Activated T-cell treated with anti-CD3 and anti-CD28 coated beads, Interleukin-2, amount 50 U/mL, for 1 hour (primary cell): ENCODE measurements at regions not wholly inside any gene's neighbourhood (a gene's known extent, or its start where the extent isn't known, plus 50 kb on each side); places are given as distances from the start of the nearest gene placed in this dataset.
"Not testable (repeated sequence)": the region's sequence is repeated elsewhere in the genome, so short reads cannot be mapped to it uniquely, and the experiment has no call there.

Source experiments
- DNase-seq: peaks from one replicate; pipeline ENCODE4 v3.0.0-alpha.2; 2020

DNA sequence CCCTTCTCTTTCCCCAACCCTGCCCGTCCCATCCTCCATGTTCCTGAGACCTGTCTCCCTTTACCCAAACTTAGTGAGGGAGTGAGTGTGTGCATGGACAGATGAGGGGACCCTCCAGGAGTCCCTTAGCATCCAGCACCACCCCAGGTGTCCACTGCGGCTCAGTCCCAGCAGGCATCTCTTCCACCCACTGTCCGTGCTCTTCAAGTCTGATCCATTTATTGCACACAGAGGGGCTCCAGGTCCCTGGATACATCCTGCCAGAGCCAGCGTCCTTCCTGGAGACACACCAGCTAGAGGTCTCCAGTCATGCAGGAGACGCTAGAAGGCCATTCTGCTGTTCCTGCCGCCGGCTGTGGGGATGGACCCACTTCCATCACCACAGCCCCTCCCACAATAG lies 239.2 kb downstream of the ADGRD1 start:
- DNase-seq: no peak

DNA sequence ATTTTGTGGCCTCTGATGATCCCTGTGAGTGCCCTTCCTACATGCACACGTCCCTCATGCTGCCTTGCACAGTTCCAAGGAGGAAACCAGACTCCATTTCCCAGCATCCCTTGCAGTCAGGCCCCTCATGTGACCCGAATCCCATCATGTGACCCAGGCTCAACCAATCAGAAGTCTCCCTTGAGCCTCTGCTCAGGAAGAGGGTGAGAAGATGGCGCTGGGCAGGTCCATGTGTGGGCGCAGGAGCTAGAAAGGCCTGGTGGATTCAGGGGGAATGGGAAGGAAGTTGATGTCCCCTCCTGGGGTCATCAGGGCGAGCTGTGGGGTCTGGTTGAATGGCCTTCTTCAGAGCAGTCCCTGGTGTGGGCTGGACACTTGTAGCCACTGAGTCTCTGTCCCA lies 240.5 kb downstream of the ADGRD1 start:
- no peak for DNase-seq

DNA sequence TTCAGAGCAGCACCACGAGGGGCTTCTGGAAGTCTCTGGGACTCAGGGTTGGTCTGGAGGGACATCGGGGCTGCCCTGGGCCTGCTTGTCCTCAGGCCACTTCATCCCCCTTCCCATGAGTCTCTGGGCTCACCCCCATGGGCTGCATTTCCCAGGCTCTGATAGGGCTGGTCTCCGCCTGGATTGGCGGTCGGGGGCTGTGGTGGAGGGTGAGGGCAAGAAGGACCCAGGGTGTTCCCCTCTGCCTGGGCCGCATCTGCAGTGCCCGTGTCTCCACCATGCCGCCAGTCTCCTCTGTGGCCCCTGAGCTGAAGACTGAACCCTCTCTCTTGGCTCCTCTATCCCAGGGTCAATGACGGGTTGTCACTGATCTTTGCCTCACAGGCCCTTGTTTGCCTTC lies 242.1 kb downstream of the ADGRD1 start:
- no peak for DNase-seq

DNA sequence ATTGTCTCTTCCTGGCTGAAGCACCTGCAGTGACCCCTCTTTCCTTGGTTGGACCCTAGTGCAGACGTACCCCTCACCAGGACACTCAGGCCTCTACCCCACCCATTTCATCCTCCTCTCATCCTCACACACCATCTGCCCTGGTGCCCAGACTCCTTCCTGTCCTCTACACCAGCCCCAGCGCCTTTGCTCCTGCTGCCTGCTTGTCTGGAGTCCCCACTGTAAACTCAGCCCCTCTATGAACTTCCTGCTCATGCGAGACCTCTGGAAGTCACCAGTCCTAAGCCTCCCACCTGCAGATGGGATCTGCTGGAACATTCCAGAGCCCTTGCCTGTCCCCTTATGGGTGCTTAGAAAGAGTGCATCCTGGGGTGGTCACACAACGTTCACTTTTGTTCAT lies 242.5 kb downstream of the ADGRD1 start:
- no peak for DNase-seq

DNA sequence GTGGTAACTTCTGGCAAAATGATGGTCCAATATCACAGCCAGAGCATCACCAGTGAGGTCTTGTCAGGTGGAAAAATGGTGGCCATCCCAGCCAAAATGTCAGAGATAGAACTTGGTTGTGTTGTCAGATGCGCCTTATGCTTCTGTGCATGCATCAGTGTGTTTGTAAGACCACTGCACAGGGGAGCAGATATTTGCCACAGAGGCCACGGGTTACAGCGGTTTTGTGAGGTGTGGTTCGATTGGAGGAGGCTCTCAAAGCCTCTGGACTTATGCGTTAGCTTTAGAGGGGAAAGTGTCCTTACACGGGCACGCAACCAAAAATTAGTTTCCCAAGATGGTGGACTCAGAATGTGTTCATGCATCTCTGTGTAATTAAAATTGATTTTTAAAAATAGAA lies 243.8 kb downstream of the ADGRD1 start:
- DNase-seq: no peak

DNA sequence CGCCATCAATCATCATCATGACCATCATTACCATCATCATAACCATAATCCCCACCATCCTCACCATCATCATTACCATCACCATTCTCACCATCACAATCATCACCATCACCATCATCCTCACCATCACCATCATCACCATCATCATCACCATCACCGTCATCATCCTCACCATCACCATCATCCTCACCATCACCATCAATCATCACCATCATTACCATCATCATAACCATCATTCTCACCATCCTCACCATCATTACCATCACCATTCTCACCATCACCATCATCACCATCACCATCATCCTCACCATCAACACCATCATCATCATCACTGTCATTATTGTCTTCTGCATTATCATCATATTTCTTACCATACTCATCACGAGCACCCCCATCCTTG lies 245.5 kb downstream of the ADGRD1 start:
- no peak for DNase-seq

DNA sequence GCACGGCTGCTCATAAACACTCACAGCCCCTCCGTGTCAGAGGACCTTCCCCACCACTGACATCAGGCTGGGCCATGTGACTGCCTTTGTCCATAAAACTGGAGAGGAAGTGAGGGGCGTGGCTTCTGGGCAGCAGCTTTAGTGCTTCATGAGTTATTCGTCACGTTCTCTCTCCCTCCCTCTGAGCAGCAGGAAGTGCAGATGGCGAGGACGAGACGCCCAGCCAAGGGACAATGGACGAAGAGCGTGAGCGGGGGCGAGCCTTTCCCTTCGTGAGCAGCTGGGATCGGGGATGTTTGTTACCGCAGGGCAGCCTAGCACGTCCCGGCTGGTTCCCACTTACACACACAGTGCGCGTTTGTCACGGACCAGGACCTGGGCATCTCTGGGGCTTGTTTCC lies 248.2 kb downstream of the ADGRD1 start:
- not testable (repeated sequence) for DNase-seq

DNA sequence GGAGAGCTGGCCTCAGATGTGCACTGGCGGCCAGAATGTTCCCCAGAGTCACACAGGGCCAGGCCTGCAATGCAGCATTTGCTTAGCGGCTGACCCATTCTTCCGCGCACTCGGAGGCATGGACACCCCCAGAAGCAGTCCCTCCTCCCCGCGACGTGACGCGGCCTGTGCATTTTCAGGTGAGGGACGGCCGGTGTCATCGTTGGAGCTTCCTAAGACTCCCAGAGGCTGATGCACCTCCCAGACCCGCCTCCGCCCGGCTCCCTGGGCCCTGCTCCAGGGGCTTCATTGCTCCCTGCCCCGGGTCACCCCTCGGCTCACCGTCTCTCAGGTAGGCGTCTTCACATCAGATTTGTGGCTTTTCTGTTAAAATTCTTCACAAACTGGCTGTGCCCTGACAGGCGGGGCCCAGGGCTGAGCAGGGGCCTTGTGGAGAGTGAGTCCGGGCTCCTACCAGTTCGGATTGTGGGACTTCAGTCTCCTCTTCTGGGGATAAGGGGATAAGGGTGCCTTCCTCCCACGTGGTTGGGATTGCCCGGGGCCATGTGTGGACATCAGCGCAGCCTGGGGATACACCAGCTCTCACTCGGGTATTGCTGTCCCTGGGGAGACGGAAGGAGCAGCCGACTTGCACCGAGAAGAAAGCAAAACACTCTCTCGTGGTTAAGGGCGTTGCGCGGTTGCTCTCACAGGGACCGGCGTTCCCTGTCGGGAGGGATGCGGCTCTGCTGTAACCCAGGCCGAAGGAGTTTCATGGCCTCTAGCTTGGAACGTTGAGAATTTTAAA lies 249.1 kb downstream of the ADGRD1 start:
- DNase-seq: no peak

DNA sequence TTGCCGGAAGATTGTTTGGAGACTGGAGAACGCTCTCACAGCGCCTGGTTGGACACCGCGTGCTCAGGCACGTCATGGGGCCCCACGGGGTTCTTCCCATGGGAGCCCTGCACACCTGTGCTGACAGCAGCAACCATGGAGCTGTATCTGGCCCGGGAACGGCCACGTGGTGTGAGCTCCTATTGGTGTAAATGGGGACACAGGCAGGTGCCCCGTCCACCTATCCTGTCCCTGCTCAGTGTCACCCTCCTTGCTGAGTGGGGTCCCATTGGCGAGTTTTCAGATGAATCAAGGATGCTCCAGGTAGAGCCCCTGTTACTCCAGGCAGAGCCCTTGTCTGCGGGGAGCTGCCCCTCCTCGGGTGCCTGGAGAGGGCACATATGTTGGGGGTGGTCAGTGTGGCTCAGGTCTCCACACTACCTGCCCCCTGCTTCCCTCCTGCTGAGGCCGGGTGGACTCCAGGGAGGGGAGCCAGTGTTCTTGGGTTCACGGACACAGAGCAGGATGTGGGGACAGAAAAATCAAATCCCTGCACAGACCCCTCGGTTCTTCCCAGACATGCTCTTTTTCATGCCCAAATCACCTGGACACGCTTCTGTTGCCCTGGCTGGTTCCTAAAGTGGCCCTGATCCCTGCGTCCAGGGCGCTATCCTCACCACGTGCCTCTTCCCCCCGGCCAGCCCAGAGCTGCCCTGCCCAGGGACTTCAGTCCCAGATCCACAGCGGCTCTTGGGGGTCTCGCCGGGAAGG lies 250.1 kb downstream of the ADGRD1 start:
- DNase-seq: no peak

DNA sequence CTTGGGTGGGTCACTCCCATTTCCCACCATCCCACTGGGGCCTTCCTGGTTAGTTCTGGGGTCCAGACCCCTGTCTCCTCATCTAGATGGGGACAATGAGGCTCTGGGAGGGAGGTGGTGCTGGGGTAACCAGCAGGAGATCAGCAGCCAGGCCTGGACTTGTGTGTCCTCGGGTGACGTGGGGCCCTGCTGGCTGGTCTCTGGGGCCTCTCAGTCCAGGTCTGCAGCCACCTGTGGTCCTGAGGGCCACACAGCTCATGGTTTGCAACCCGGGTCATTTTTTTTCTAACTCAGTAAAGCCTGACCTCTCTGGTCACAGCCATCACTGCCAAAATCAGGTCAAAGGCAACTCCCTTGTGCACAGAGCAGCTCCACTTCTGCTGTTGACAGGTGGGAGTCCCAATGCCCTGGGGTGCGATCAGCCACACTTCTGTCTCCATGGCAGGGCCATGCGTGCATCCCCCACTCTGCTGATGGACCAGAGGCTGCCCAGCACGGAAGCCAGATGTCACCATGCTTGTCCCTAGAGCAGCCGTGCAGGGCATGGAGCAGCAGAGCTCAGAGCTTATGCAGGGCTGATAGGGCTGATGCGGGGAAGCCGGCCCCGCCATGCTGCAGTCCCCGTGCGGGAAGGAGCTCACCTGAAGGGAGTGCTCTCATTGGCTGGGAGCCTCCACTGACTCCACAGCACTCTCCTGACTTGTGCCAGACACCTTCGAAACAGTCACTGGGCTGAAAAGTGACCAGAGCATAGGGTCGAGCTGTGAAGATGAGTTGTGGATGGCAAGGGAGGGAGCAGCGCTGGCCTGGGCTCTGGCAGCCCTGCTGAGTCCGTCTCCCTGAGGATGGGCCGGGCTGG lies 250.9 kb downstream of the ADGRD1 start:
- DNase-seq: no peak

DNA sequence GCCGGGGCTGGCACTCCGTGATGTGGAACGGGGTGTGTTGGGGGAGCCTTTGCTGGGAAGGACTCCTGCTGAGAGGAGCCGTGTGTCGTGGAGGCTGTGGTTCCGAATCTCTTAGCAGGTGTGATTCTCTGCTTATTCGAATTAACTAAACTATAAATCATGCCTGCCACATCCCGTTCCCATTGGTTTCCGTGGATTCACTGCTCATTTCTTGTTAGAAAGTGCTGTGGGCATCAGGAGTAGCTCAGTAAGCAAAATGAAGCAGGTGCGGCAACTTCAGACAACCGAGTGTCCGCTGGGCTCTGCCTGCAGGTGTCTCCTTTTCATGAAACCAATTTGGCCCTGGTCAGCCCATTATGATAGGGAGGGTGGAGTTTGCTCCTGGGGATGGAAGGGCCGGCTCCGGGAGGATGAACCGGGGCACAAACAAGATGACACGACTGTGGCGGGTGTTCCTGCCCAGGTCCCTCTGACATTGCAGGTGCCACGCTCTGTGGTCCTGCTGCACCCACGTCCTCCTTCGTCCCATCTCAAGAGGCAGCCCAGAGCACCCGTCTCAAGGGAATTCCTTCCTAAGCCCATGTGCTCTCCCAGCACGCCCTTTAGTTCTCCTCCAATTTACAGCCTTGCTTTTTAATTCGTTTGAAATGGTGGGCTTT lies 251.7 kb downstream of the ADGRD1 start:
- DNase-seq: not testable (repeated sequence)

DNA sequence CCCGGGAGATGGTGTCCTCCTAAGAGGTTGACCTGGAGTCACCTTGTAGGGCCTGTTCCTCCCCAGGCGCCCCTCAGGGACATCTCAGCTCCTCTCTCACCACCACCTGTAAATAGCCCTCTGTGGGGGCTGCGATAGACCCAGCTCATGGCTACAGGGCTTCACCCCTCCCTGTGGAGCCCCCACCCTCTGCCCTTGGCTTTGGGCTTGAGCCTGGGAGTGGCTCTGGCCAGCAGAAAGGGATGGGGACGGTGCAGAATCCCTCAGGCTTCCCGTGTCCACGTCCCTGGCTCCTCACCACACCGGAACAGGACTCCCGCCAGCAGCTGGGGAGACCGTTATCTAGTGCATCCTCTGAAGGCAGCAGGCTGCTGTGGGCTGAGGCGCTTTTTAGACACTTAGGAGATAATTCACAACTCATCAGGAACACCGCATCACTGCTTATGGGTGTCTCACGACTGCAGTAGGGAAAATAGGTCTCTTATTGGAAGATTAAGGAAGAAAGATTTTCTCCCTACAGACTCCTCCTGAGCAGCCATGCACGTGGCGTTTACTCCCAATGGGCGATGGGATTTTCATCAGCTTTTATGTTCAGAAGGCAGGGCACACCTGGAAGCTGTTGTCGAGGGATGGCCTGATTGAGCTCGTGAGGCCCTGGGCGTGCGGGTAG lies 253.1 kb downstream of the ADGRD1 start:
- DNase-seq: not testable (repeated sequence)

DNA sequence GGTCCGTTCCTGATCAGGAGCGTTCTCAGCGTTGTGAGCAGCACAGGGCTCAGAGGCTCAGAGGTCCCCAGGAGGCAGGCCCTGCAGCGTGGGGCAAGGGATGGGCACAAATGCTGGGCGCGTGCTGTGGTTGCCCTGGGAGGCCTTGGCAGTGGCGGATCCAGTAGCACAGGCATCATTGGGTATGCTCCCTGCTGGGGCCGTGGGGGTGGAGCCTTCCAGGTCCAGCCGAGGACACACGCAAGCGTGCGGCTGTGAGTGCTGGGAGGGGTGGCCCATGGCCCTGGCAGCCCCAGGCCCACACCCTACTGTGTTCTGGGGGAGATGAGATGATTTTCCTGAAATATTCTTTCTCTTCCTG lies 253.6 kb downstream of the ADGRD1 start:
- not testable (repeated sequence) for DNase-seq

DNA sequence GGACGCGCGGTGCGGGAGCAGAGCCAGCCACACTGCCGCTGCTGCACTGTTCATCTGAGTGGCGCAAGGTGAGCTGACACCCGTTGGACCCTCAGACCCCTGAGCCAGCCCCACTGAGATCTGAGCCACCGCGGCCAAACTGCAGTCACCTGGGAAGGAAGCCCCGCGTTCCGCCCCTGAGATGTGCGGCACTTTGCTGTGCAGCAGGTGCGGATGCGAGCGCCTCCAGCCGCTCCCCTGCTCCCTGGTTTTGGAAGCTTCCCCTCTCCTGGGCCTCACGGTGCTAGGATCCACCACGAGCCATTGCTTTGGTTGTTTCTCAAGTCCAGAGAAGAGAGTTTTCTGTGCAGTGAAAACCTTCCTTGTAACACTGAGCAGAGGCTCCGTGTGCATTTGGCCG lies 254.1 kb downstream of the ADGRD1 start:
- not testable (repeated sequence) for DNase-seq

DNA sequence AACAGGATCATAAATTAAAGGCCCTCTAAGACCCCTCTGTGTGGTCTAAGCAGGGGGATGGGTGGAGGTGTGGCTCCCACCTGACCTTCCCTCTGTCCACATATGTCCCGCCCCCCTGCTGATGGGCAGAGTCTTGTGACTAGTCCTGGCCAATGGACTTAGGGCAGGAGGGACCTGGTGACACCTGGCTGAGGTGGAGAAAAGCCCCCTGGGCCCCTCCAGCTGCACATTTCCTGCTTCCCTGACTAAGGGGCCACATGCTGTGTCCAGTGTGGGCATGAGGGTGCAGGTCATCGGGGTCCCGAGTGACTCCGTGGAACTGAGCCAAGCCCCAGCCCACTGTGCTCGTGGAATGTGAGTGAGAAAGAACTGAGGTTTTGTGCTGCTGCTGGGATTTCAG lies 254.7 kb downstream of the ADGRD1 start:
- DNase-seq: no peak

DNA sequence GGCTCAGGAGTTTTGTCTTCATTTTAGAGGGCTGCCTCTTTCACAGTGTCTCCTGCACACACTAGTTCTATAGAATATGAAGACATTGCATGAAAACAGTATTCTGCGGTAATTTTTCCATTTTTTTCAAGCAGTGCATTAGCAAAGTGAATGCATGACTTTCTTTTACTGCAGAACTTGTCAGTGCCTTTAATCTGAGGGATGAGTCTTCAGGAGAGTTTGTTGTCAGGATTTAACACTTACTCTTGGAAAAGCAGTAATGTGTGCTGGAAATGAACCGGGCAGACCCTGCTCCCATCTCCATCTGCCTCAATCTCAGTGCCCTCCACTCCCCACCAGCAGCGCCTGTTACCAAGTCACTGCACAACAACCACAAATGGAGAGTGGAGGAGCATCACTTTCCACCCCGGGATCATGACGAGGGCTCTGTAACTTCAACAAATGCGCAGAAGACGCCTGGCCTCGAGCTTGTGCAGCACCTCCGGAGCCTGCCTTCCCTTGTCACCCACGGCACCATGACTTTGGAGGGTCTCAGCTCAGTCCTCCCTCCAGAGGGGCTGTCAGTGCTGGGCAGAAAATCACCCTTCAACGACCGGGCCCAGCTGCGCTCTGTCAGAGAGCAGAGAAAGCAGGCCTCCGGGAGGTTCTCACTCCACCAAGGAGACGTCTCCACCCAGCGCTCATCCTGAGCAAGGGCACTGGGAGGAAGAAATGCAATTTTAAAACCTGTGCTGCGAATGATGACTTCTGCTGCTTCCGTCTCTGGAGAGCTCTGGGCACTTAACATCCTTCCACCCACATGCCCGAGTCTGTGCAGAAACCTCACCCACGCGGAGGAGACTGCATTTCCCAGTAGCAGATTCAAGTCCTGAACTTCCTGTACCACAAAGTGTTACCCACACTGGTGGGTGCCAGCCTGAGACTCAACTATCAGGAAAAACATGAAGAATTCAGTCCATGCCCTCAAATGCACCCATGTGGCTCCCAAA lies 255.7 kb downstream of the ADGRD1 start:
- no peak for DNase-seq

DNA sequence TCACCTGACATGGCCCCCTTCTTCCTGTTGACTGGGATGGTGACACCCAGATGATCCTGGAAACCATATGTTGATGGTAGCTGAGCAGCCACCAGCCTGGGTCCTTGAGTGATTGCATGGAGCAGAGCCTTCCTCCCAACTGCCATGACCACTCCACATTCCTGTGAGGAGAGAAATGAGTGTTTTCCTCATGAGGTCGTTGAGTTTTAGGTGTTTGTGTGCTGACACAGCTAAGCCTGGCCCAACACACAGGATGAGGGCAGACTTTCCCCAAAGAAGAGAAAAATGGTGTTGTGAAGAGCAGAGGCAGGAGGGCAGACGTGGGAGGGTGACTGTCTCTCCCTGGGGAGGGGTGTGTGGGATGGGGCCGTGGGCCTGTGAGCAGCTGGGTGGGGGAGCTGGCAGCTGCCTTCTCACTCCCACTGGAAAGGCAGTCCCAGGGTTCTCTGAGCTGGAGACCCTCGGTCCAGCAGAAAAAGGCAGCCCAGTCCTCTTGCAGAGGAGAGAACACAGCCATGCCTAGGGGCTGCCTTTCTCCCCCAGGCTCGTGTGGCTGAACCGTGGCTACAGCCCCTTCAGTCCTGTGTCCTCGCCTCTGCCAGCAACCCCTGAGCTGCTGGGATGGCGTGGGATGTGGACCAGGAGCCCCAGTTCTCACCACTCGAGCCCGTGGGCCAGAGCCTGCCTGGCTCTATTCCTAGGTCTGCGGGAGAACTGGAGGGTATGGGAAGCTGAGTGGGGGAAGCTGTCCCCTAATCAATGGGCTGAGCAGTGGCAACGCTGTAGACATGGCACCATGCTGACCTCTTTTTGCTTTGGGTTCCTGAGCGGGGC lies 257.0 kb downstream of the ADGRD1 start:
- DNase-seq: no peak

DNA sequence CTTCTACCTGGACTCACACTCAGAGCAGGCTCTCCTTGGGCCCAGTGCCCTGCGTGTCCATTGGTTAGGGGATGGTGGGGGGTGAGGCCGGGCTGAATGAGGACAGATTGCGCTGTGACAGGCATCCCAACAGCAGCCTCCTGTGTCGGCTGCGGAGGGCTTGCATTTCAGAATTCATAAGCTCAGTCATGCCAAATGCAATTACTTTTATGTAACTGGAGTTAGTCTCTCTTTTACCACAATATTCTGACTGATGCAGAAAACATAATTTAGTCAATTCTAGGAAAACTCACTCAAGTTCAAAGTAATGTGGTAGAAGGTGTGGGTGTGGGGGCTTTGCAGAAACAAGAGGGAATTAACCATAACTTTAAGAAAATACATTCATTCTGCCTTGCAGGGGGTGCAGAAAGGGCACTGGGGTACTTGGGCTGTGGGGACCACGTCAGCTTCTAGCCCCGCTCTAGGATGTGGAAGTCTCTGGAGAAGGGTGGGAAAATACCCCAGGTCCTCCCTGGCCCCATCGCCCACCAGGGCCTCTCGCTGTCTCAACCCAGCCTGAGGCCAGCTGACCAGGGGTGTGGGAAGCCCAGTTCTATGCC lies 257.7 kb downstream of the ADGRD1 start:
- no peak for DNase-seq

DNA sequence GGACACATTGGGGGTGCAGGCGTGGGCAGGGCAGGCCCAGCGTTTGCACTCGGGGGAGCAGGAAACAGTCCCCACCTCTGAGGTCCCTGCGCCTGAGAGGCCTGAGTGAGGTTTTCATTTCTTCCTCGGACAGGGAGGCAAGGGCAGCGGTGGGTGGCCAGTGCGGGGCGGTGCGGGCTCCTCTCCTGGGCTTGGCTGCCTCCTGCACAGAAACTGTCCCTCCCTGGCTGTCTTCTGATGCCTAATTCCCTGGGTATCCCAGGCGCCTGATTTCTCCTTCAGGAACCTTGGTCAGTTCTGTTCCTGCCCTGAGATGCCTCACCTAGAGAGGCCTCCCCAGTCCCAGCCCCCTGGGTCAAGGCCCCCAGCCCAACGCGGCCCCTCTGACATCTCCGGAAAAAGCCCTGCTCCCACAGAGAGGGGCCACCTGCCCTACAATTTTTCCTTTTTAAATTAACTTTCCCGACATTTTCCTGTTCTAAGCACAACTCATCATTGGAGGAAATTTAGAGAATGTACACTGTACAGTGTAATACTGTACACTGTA lies 260.3 kb downstream of the ADGRD1 start:
- no peak for DNase-seq
